Duodenal mucosa (tissue), 2 donors: ENCODE measurements at regions not wholly inside any gene's neighbourhood (a gene's known extent, or its start where the extent isn't known, plus 50 kb on each side); places are given as distances from the start of the nearest gene placed in this dataset.

ENCODE experiments used
- H3K27ac ChIP-seq: one replicate; pipeline ENCODE4 v1.7.0; 2013; ENCODE audit warnings: low read depth, low read length
- H3K27me3 ChIP-seq, 2 donors: one replicate each; pipeline ENCODE4 v1.7.0; 2013; ENCODE audit warnings: low read length in 2 of 2, control low read depth in 1 of 2; ENCODE audit not compliant: insufficient read depth in 2 of 2, control insufficient read depth in 1 of 2
- H3K36me3 ChIP-seq, 2 donors: one replicate each; pipeline ENCODE4 v1.7.0; 2013; ENCODE audit warnings: low read length in 2 of 2, control low read depth in 1 of 2; ENCODE audit not compliant: insufficient read depth in 2 of 2, control insufficient read depth in 1 of 2
- H3K4me1 ChIP-seq, 2 donors: one replicate each; pipeline ENCODE4 v1.7.0; 2013; ENCODE audit warnings: low read length in 2 of 2, control low read depth in 1 of 2; ENCODE audit not compliant: insufficient read depth in 2 of 2, control insufficient read depth in 1 of 2
- H3K4me3 ChIP-seq, 2 donors: one replicate each; pipeline ENCODE4 v1.7.0; 2013; ENCODE audit warnings: low read length in 2 of 2, low read depth in 1 of 2
- H3K9ac ChIP-seq, 2 donors: one replicate each; pipeline ENCODE4 v1.7.0; 2013; ENCODE audit warnings: low read length in 2 of 2, low read depth in 1 of 2
- H3K9me3 ChIP-seq, 2 donors: one replicate each; pipeline ENCODE4 v1.7.0; 2013; ENCODE audit warnings: low read length in 2 of 2, control low read depth in 1 of 2; ENCODE audit not compliant: control insufficient read depth in 1 of 2

- Histone ChIP-seq H3K27me3 (no peaks in the 10 kb centered on the region), H3K4me1 (no peaks in the 10 kb centered on the region), H3K9ac (no peak overlapping the region), H3K9me3 (no peaks in the 10 kb centered on the region), H3K4me3 (no peak overlapping the region), H3K36me3 (no peaks in the 10 kb centered on the region), H3K27ac (no peak overlapping the region)
Observed at GRCh38 chr11:28606930-28607329, 498.7 kb downstream of the METTL15 start.

GRCh38 chr11:28599656-28600055 lies 491.5 kb downstream of the METTL15 start:
- H3K36me3 ChIP-seq: no peaks in the 10 kb centered on the region
- H3K27me3 ChIP-seq: no peaks in the 10 kb centered on the region

DNA sequence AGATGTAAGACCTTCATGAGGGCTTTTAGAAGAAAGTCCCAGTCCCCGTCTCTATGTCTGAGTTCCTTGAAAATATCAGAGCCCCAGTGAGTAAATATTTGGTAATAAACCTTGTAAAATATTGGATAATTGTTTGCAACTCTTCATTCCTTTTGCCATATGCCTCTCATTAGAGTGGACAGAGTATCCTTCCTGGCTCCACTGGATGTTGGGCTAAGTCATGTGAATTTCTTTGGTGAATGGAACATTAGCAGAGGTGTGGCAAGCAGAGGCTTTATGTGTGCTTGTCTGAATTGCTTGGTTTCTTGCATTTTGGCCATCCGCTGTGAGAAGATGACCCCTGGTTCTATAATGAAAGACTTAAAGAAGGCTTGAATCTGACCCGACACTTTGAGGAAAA lies 490.3 kb downstream of the METTL15 start:
- Histone ChIP-seq H3K27me3 (no peaks in the 10 kb centered on the region), H3K36me3 (no peaks in the 10 kb centered on the region), H3K4me1 (no peaks in the 10 kb centered on the region), H3K27ac (no peak overlapping the region), H3K4me3 (no peak overlapping the region), H3K9ac (no peak overlapping the region), H3K9me3 (peaks cover 0 to 3% of the 10 kb centered on the region in 2 donors)

More at GRCh38 chr11:28599656-28600055, 491.5 kb downstream of the METTL15 start:
- no peak overlapping the region for H3K9ac ChIP-seq
- no peak overlapping the region for H3K4me3 ChIP-seq
- H3K9me3 ChIP-seq: no peaks in the 10 kb centered on the region
- no peak overlapping the region for H3K27ac ChIP-seq
- no peaks in the 10 kb centered on the region for H3K4me1 ChIP-seq

DNA sequence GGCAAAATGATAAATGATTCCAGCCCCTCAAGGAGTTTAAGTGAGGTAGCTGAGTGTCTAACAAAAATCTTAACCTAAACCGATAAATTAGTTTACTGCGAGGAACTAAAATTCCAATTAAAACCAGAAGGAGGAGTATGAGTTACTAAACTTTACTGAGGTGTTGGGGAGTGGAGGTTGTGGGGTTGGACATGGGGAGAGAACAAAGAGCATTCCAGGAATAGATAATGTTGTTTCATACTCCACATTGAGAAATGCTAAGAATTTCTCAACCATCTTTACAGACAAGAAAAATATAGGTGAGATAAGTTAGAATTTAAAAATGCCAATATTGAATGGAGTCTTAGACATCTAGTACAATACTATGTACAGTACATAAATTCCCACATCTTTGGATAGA lies 488.6 kb downstream of the METTL15 start:
- Histone ChIP-seq H3K4me1 (no peaks in the 10 kb centered on the region), H3K9me3 (peaks cover 0 to 3% of the 10 kb centered on the region in 2 donors), H3K27me3 (no peaks in the 10 kb centered on the region), H3K9ac (no peak overlapping the region), H3K4me3 (no peak overlapping the region), H3K36me3 (no peaks in the 10 kb centered on the region), H3K27ac (no peak overlapping the region)

GRCh38 chr11:28592141-28592540 lies 484.0 kb downstream of the METTL15 start:
- Histone ChIP-seq H3K27me3 (no peaks in the 10 kb centered on the region), H3K9ac (no peak overlapping the region), H3K9me3 (peaks cover 0 to 3% of the 10 kb centered on the region in 2 donors), H3K36me3 (no peaks in the 10 kb centered on the region), H3K4me1 (no peaks in the 10 kb centered on the region), H3K27ac (no peak overlapping the region), H3K4me3 (no peak overlapping the region)

GRCh38 chr11:28584992-28585391 lies 476.8 kb downstream of the METTL15 start:
- Histone ChIP-seq H3K27ac (no peak overlapping the region), H3K36me3 (no peaks in the 10 kb centered on the region), H3K9me3 (no peaks in the 10 kb centered on the region), H3K27me3 (no peaks in the 10 kb centered on the region), H3K9ac (no peak overlapping the region), H3K4me1 (no peaks in the 10 kb centered on the region), H3K4me3 (no peak overlapping the region)

GRCh38 chr11:28582506-28582905 lies 474.3 kb downstream of the METTL15 start:
- no peaks in the 10 kb centered on the region for H3K36me3 ChIP-seq
- H3K27ac ChIP-seq: no peak overlapping the region

DNA sequence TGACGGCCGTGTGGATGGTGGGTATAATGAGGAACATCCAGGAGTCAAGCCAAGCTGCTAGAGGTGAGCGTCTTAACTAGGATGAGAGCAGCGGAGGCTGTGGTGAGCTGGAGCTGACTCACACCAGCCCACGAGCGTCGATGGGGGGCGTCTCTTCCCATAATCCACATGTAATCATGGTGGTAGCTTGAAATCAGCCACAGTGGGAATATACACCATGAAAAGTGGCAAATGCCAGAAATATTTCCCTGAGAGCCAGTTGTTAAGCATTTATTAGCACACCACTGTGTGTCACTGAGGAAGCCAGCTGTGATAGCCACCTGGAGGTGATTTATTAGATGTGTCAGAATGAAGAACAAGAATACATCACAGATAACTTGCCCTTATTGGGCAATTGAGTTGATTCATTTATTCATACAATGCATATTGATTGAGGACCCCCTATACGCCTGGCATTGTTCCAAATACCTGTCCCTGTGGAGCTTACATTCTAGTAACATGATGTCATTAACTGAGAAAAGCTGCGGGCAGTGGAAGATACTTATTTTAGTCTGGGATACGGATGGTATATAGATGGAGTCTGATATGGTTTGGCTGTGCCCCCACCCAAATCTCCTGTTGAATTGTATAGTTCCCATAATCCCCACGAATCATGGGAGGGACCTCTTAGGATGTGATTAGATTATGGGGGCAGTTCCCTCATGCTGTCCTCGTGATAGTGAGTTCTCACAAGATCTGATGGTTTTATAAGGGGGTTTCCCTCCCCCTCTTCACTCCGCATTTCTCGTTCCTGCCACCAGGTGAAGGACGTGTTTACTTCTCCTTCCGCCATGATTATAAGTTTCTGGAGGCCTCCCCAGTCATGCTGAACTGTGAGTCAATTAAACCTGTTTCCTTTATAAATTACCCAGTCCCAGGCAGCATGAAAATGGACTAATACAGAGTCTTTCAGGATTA lies 473.4 kb downstream of the METTL15 start:
- Histone ChIP-seq H3K9ac (no peak overlapping the region), H3K27ac (no peak overlapping the region), H3K27me3 (no peaks in the 10 kb centered on the region), H3K4me1 (no peaks in the 10 kb centered on the region), H3K4me3 (no peak overlapping the region), H3K9me3 (no peaks in the 10 kb centered on the region), H3K36me3 (no peaks in the 10 kb centered on the region)

More at GRCh38 chr11:28582506-28582905, 474.3 kb downstream of the METTL15 start:
- H3K4me3 ChIP-seq: no peak overlapping the region
- no peaks in the 10 kb centered on the region for H3K4me1 ChIP-seq
- no peaks in the 10 kb centered on the region for H3K9me3 ChIP-seq
- no peak overlapping the region for H3K9ac ChIP-seq
- H3K27me3 ChIP-seq: no peaks in the 10 kb centered on the region

DNA sequence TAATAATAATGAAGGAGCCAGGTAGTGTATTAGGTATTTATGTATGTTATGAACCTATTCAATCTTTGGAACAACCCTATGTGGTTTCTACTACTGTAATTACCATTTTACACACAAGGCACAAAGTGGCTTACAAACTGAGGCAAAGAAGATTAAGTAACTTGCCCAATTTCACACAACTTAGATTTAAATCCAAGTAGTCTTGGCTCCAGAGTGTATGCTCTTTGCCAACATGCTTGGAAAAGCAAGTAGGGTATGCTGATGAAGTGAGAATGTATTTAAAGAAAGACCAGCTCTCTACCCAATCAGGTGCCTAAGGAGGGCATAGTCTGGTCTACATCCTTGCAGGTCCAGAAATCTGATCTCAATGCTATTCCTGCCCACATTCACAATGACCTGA lies 463.2 kb downstream of the METTL15 start:
- Histone ChIP-seq H3K4me3 (no peak overlapping the region), H3K4me1 (peaks cover 0 to 9% of the 10 kb centered on the region in 2 donors), H3K27me3 (no peaks in the 10 kb centered on the region), H3K9ac (no peak overlapping the region), H3K27ac (no peak overlapping the region), H3K36me3 (no peaks in the 10 kb centered on the region), H3K9me3 (no peaks in the 10 kb centered on the region)

DNA sequence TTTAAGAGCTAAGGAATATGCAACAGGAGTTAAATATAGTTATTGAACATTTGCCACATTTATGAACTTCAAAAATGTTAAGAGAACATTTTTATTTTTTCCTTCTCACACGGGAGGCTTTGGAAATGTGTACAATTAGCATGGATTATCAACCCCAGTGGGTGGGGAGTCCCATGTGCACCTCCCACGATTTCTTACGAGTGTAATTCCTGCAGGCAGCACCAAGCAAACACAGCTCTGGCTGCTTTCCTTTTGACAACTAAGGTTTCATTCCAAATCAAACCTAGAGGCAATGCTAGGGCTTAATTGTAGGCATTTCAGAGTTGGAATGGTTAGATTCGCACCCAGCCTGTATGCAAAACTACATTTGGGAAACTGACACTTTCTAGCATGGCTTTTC lies 460.9 kb downstream of the METTL15 start:
- no peak overlapping the region for H3K9ac ChIP-seq
- H3K4me3 ChIP-seq: no peak overlapping the region
- H3K27ac ChIP-seq: no peak overlapping the region
- no peaks in the 10 kb centered on the region for H3K36me3 ChIP-seq
- peaks cover 0 to 16% of the 10 kb centered on the region in 2 donors for H3K4me1 ChIP-seq
- H3K9me3 ChIP-seq: no peaks in the 10 kb centered on the region
- no peaks in the 10 kb centered on the region for H3K27me3 ChIP-seq
